IMR-90 (cell line): ENCODE measurements at regions not wholly inside any gene's neighbourhood (a gene's known extent, or its start where the extent isn't known, plus 50 kb on each side); places are given as distances from the start of the nearest gene placed in this dataset.

Source experiments
- ATAC-seq: fragments of 200-7000 bp; cut with Tn5 transposase; 2 replicates; pipeline ENCODE4 v1.9.1; 2020; ENCODE audit warnings: low read depth, mild to moderate bottlenecking, moderate library complexity
- BruUV-seq: library from RNA; stranded (reverse); fragments of 400-500 nt; replicated peaks from 2 replicates; lab custom pipeline; 2021; lab: Mats Ljungman, UMichigan
- CTCF ChIA-PET: fragments of 300-600 bp; formaldehyde crosslinking; extraction: SDS; loops from one replicate; lab custom pipeline; 2021; ENCODE audit warnings: antibody characterized with exemption; lab: Yijun Ruan, JAX
- POLR2A ChIA-PET: fragments of 300-600 bp; sonication (Branson Sonifier 250); formaldehyde crosslinking; loops from one replicate; lab custom pipeline; 2022; ENCODE audit warnings: antibody characterized with exemption; ENCODE audit not compliant: unreplicated experiment; lab: Charles Lee
- DNase-seq: peaks from one replicate; pipeline ENCODE4 v3.0.0; 2013
- H2AFZ ChIP-seq: replicated peaks from 2 replicates; pipeline ENCODE3; 2013; ENCODE audit warnings: low read length, mild to moderate bottlenecking; ENCODE audit not compliant: poor library complexity
- H2AK5ac ChIP-seq: 2 replicates; pipeline ENCODE4 v1.6.1; 2013; ENCODE audit warnings: low read depth, low read length, inconsistent platforms
- H2AK9ac ChIP-seq: replicated peaks from 2 replicates; pipeline ENCODE3; 2013; ENCODE audit warnings: mild to moderate bottlenecking, low read depth, low read length, moderate library complexity; ENCODE audit not compliant: poor library complexity
- H2BK120ac ChIP-seq: 2 replicates; pipeline ENCODE4 v1.6.1; 2013; ENCODE audit warnings: low read depth, low read length, inconsistent platforms
- H2BK15ac ChIP-seq: 3 replicates; pipeline ENCODE4 v1.6.1; 2013; ENCODE audit warnings: low read depth, low read length, inconsistent platforms
- H2BK20ac ChIP-seq: 2 replicates; pipeline ENCODE4 v1.6.1; 2013; ENCODE audit warnings: low read depth, mild to moderate bottlenecking, inconsistent platforms, low read length, moderate library complexity
- H2BK5ac ChIP-seq: 2 replicates; pipeline ENCODE4 v1.6.1; 2013; ENCODE audit warnings: mild to moderate bottlenecking, low read depth, low read length, inconsistent platforms; ENCODE audit not compliant: poor library complexity, severe bottlenecking
- H3K14ac ChIP-seq: replicated peaks from 2 replicates; pipeline ENCODE4 v1.6.1; 2013; ENCODE audit warnings: low read depth, low read length, inconsistent platforms
- H3K18ac ChIP-seq: 2 replicates; pipeline ENCODE4 v1.6.1; 2013; ENCODE audit warnings: low read depth, low read length, control low read depth
- H3K23ac ChIP-seq: 2 replicates; pipeline ENCODE4 v1.6.1; 2013; ENCODE audit warnings: low read depth, low read length, inconsistent platforms
- H3K27ac ChIP-seq: 2 replicates; pipeline ENCODE4 v1.5.1; 2013; ENCODE audit warnings: mild to moderate bottlenecking, control low read depth, low read length; ENCODE audit not compliant: insufficient read depth
- H3K27me3 ChIP-seq: 2 replicates; pipeline ENCODE4 v1.6.1; 2013; ENCODE audit warnings: low read length; ENCODE audit not compliant: control insufficient read depth, insufficient read depth
- H3K36me3 ChIP-seq: 2 replicates; pipeline ENCODE4 v1.6.1; 2013; ENCODE audit warnings: low read length, mixed read lengths; ENCODE audit not compliant: control insufficient read depth, insufficient read depth
- H3K4ac ChIP-seq: 2 replicates; pipeline ENCODE4 v1.6.1; 2013; ENCODE audit warnings: low read depth, low read length, inconsistent platforms
- H3K4me1 ChIP-seq: 2 replicates; pipeline ENCODE4 v1.6.1; 2013; ENCODE audit warnings: low read length, mixed read lengths; ENCODE audit not compliant: control insufficient read depth, insufficient read depth
- H3K4me2 ChIP-seq: 2 replicates; pipeline ENCODE4 v1.6.1; 2013; ENCODE audit warnings: low read depth, mild to moderate bottlenecking, control low read depth, low read length, moderate library complexity
- H3K4me3 ChIP-seq: 2 replicates; pipeline ENCODE4 v1.5.1; 2013; ENCODE audit warnings: low read depth, mild to moderate bottlenecking, control low read depth, low read length, moderate library complexity; ENCODE audit not compliant: insufficient read depth
- H3K56ac ChIP-seq: 2 replicates; pipeline ENCODE4 v1.6.1; 2013; ENCODE audit warnings: low read length, inconsistent platforms; ENCODE audit not compliant: insufficient read depth; ENCODE audit errors: extremely low read depth
- H3K79me1 ChIP-seq, 2 experiments: 2 replicates each; pipeline ENCODE4 v1.6.1; 2013; ENCODE audit warnings: low read length in 2 of 2, inconsistent platforms in 1 of 2, low read depth in 1 of 2
- H3K9ac ChIP-seq: 2 replicates; pipeline ENCODE4 v1.6.1; 2013; ENCODE audit warnings: low read depth, low read length, control low read depth
- H3K9me1 ChIP-seq: 2 replicates; pipeline ENCODE4 v1.6.1; 2013; ENCODE audit warnings: low read length, inconsistent platforms; ENCODE audit not compliant: insufficient read depth
- H3K9me3 ChIP-seq: 2 replicates; pipeline ENCODE4 v1.6.1; 2013; ENCODE audit warnings: low read length; ENCODE audit not compliant: control insufficient read depth, insufficient read depth
- H4K20me1 ChIP-seq: 2 replicates; pipeline ENCODE4 v1.6.1; 2013; ENCODE audit warnings: low read length, inconsistent platforms; ENCODE audit not compliant: insufficient read depth
- H4K5ac ChIP-seq: 2 replicates; pipeline ENCODE4 v1.6.1; 2013; ENCODE audit warnings: mild to moderate bottlenecking, low read depth, low read length, control low read depth
- H4K8ac ChIP-seq, 2 experiments: 2 replicates each; pipeline ENCODE4 v1.6.1; 2013; ENCODE audit warnings: low read depth in 2 of 2, low read length in 2 of 2, control low read depth in 1 of 2, inconsistent platforms in 1 of 2
- H4K91ac ChIP-seq: 2 replicates; pipeline ENCODE4 v1.6.1; 2013; ENCODE audit warnings: low read depth, low read length, inconsistent platforms; ENCODE audit not compliant: insufficient read depth
- CHD1 ChIP-seq: IDR thresholded peaks from 2 replicates; pipeline ENCODE4 v1.6.1; 2012; ENCODE audit warnings: low read depth, low read length, improper control_type of control experiment
- RCOR1 ChIP-seq: IDR thresholded peaks from 2 replicates; pipeline ENCODE4 v1.6.1; 2012; ENCODE audit warnings: mild to moderate bottlenecking, low read length, improper control_type of control experiment; ENCODE audit not compliant: insufficient replicate concordance
- USF2 ChIP-seq: fragments of 150-350 bp; IDR thresholded peaks from 2 replicates; pipeline ENCODE4 v1.6.1; 2017; ENCODE audit warnings: mild to moderate bottlenecking, antibody characterized with exemption, low read length, low read depth
- WGBS, 2 experiments: methylation state at CpG; one replicate each; pipeline versions ENCODE4 v1.1.5 to v1.1.7; 2013; ENCODE audit warnings: missing lambda C conversion rate in 2 of 2; ENCODE audit not compliant: insufficient read length in 1 of 2; ENCODE audit errors: extremely low coverage in 2 of 2; 5-methylcytosine and 5-hydroxymethylcytosine counted together
- dilution Hi-C: fragments of 300-500 bp; cut with HindIII; formaldehyde crosslinking; loops from one replicate; pipeline ENCODE4 v1.14.3; 2018; ENCODE audit warnings: low sequenced_read_pairs; ENCODE audit not compliant: unreplicated experiment
- in situ Hi-C: fragments of 300-500 bp; cut with MboI; formaldehyde crosslinking; loops from 3 replicates; pipeline ENCODE4 v1.14.3; 2019; ENCODE audit warnings: low sequenced_read_pairs, inconsistent platforms, mixed read lengths
- intact Hi-C: fragments of 100-400 bp; cut with micrococcal nuclease; formaldehyde crosslinking; loops from 2 replicates; pipeline ENCODE4 v1.10.0; 2022

GRCh38 chr3:164144824-164145223, 933.5 kb downstream of the SI start:
- H4K91ac ChIP-seq: no peak overlapping the region

More at GRCh38 chr3:164144824-164145223, 933.5 kb downstream of the SI start:
- Histone ChIP-seq H3K23ac (no peak overlapping the region), H3K36me3 (no peaks in the 10 kb centered on the region), H3K27me3 (no peaks in the 10 kb centered on the region), H2BK120ac (no peak overlapping the region), H3K79me1 (no peaks in the 10 kb centered on the region), H4K8ac (no peak overlapping the region), H2AFZ (no peak overlapping the region), H2BK20ac (no peak overlapping the region), H2BK15ac (no peak overlapping the region), H3K4me3 (no peak overlapping the region), H3K4me1 (no peaks in the 10 kb centered on the region), H3K9me3 (peaks cover 15% of the 10 kb centered on the region), H2AK5ac (no peak overlapping the region), H2AK9ac (no peak overlapping the region), H3K4me2 (no peak overlapping the region), H3K9ac (no peak overlapping the region), H4K20me1 (no peaks in the 10 kb centered on the region), H4K5ac (no peak overlapping the region), H3K4ac (no peak overlapping the region), H3K27ac (no peak overlapping the region), H3K14ac (no peak overlapping the region), H3K56ac (no peak overlapping the region), H3K18ac (no peak overlapping the region), H3K9me1 (no peaks in the 10 kb centered on the region), H2BK5ac (no peak overlapping the region)
- DNase-seq: no peak
- no TSS peak for BruUV-seq
- no peak for ATAC-seq
- intact Hi-C loops: no loop called here
- POLR2A ChIA-PET: no interaction called here
- WGBS, 2 experiments: no CpG with 5 or more reads among the region's 2 CpGs
- dilution Hi-C loops: no loop called here
- CTCF ChIA-PET: no interaction called here
- TF ChIP-seq RCOR1 (no peak), USF2 (no peak), CHD1 (no peak)
- in situ Hi-C loops: no loop called here
